ENCODE measurements at regions not wholly inside any gene's neighbourhood (a gene's known extent, or its start where the extent isn't known, plus 50 kb on each side); places are given as distances from the start of the nearest gene placed in this dataset.

DNA sequence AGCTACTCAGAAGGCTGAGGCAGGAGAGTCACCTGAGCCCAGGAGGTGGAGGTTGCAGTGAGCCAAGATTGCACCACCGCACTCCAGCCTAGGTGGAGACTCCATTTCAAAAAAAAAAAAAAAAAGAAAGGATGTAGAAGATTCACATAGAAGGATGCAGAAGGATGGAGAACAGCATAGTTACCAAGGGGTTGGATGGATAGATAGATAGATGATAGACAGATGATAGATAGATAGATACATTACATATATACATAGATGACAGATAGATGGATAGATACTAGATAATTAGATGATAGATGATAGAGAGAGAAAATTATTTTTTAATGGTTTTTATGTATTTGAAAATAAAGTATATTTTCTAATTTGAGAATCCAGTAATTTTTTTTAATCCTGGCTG lies 160.7 kb upstream of the ARID1B start:
- TF ChIP-seq, protein P1, sequence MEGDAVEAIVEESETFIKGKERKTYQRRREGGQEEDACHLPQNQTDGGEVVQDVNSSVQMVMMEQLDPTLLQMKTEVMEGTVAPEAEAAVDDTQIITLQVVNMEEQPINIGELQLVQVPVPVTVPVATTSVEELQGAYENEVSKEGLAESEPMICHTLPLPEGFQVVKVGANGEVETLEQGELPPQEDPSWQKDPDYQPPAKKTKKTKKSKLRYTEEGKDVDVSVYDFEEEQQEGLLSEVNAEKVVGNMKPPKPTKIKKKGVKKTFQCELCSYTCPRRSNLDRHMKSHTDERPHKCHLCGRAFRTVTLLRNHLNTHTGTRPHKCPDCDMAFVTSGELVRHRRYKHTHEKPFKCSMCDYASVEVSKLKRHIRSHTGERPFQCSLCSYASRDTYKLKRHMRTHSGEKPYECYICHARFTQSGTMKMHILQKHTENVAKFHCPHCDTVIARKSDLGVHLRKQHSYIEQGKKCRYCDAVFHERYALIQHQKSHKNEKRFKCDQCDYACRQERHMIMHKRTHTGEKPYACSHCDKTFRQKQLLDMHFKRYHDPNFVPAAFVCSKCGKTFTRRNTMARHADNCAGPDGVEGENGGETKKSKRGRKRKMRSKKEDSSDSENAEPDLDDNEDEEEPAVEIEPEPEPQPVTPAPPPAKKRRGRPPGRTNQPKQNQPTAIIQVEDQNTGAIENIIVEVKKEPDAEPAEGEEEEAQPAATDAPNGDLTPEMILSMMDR (IDR thresholded peaks at IDR 0.05; ENCODE audit: low read length, missing control alignments), result no peak
- no peak overlapping the region for H3K4me3 ChIP-seq (replicated peaks; ENCODE audit: low read depth, low read length)
- DNase-seq (ENCODE audit: low read depth), result no peak

DNA sequence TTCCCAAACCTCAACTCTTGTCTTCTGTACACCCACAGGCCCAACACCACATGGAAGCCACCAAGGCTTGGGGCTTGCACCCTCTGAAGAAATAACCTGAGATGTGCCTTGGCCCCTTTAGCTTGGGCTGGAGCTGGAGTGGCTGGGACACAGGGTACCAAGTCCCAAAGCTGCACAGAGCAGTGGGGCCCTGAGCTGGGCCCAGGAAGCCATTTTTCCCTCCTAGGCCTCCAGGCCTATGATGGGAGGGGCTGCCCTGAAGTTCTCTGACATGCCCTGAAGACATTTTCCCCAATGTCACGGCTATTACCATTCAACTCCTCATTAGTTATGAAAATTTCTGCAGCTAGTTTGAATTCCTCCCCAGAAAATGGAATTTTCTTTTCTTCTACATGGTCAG lies 163.2 kb upstream of the ARID1B start:
- TF ChIP-seq, protein P1 (IDR thresholded peaks at IDR 0.05; ENCODE audit: low read length, missing control alignments), result no peak
- no peak overlapping the region for H3K4me3 ChIP-seq (replicated peaks; ENCODE audit: low read depth, low read length)
- DNase-seq (ENCODE audit: low read depth), result no peak

DNA sequence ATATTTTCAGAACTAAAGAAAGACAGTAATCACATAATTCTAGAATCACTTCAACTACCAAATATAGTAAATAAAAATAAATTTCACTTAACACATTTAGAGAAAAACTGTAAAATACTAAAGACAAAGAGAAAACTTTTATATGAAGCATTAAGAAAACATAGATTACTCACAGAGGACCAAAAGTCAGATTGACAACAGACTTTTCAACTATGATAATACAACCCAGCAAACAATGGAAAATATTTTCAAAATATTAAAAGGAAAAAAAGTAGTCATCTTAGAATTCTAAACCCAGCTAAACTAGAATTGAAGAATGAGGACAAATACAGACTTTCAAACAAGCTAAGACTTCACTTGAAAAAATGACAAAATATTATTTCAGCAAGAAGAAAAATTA lies 164.8 kb upstream of the ARID1B start:
- H3K4me3 ChIP-seq (replicated peaks; ENCODE audit: low read depth, low read length), result no peak overlapping the region
- no peak for DNase-seq (ENCODE audit: low read depth)
- TF ChIP-seq, protein P1 (IDR thresholded peaks at IDR 0.05; ENCODE audit: low read length, missing control alignments), result no peak

DNA sequence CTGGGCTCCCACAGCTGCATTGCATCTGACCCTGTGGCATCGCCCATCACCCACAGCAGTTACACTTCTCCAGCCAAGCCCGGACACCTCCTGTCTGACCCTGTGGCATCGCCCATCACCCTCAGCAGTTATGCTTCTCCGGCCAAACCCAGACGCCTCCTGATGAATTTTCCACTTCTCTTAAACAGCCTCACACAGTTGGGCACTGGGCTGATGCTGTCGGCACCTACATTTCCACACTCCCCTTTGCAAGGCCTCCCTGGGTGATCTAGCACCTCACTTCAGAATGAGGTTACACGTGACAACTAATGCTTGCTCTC lies 175.2 kb upstream of the ARID1B start:
- H3K4me3 ChIP-seq (replicated peaks; ENCODE audit: low read depth, low read length), result no peak overlapping the region
- TF ChIP-seq, protein P1 (IDR thresholded peaks at IDR 0.05; ENCODE audit: low read length, missing control alignments), result no peak
- DNase-seq (ENCODE audit: low read depth), result no peak

DNA sequence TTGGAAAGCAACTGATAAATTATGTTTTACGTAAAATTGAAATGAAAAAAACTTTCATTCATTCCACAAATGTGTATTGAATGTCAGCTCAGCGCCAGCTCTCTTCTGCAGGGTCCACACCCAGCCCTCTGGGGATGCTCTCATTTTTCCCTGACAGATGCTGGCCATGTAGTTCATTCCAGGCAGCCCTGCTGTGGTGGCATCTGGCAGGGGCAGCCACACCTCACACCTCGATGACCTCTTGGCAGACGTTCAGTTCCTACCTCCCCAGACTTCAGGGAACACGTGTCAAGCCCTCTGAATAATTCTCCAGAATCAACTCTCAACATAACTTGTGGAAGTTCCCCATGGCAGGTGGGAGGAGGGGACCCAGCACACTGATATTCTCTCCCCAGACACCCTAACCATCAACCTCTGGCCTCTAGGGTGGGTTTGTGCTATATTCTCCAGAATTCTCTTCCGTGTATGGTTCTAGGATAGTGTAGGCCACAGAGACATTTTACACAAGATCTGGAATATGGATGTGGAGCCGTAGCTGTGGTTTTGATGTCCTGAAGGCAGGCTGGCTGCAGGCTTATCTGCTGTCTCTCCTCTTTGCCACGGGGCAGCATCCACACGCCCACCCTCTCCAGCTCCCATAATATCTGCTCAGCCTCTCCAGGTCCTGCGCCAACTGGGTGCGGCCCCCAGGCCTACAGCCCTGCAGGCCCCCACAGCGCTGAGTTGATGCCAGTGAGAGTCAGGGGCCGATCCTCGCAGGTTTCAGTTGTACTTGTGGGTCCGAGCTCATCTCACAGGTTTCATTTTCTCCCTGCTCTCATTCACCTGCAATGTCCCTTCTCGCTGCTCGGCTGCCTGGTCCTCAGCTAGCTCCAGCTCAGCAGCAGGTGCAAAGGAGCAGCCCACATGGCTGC lies 175.8 kb upstream of the ARID1B start:
- DNase-seq (ENCODE audit: low read depth), result no peak
- TF ChIP-seq, protein P1 (IDR thresholded peaks at IDR 0.05; ENCODE audit: low read length, missing control alignments), result no peak
- no peak overlapping the region for H3K4me3 ChIP-seq (replicated peaks; ENCODE audit: low read depth, low read length)

DNA sequence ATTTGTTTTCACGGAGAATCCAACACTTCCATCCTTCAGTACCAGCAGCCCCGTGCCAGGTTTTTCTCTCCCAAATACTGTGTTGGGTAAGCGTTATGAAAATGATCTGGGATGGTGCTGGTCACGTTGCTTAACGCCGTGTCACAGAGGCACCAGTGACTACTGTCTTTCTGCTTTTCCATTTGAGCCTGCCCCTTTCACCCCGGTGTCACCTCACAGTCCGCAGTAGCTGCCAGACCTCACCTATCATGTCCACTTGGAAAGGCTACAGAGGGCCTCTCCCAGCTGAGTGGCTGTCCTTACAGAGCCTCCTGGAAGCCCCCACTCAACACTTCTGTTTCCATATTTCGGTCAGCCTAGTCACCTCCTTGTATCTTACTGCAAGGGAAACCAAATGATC lies 176.5 kb upstream of the ARID1B start:
- DNase-seq (ENCODE audit: low read depth), result no peak
- H3K4me3 ChIP-seq (replicated peaks; ENCODE audit: low read depth, low read length), result no peak overlapping the region
- TF ChIP-seq, protein P1 (IDR thresholded peaks at IDR 0.05; ENCODE audit: low read length, missing control alignments), result no peak
